Stimulated activated CD4-positive, alpha-beta T cell treated with anti-CD3 and anti-CD28 coated beads, Interleukin-2, amount 100 ng/mL, for 48 hours (primary cell): ENCODE measurements at regions not wholly inside any gene's neighbourhood (a gene's known extent, or its start where the extent isn't known, plus 50 kb on each side); places are given as distances from the start of the nearest gene placed in this dataset.
"Not testable (repeated sequence)": the region's sequence is repeated elsewhere in the genome, so short reads cannot be mapped to it uniquely, and the experiment has no call there.

Experiments used
- DNase-seq, 2 donors: peaks; one replicate each; pipeline ENCODE4 v3.0.0-alpha.2; 2020

GRCh38 chr3:13192471-13193213 is 119.4 kb upstream of the IQSEC1 start:
- no peak for DNase-seq

GRCh38 chr3:13191016-13191415 is 117.8 kb upstream of the IQSEC1 start:
- no peak for DNase-seq

- DNase-seq: no peak
These were observed 117.1 kb upstream of the IQSEC1 start for GRCh38 chr3:13190378-13190765.

GRCh38 chr3:13189639-13190377 is 116.6 kb upstream of the IQSEC1 start:
- DNase-seq: no peak

- no peak for DNase-seq
These were observed 115.7 kb upstream of the IQSEC1 start for GRCh38 chr3:13188975-13189374.

- no peak for DNase-seq
These were observed 115.1 kb upstream of the IQSEC1 start for GRCh38 chr3:13188181-13188779.

GRCh38 chr3:13187593-13187992 is 114.4 kb upstream of the IQSEC1 start:
- no peak for DNase-seq

GRCh38 chr3:13186435-13186815 is 113.2 kb upstream of the IQSEC1 start:
- no peak for DNase-seq

GRCh38 chr3:13185737-13186434 is 112.7 kb upstream of the IQSEC1 start:
- DNase-seq: no peak

GRCh38 chr3:13179582-13180210 is 106.5 kb upstream of the IQSEC1 start:
- not testable (repeated sequence) for DNase-seq

- DNase-seq: no peak
These were observed 106.0 kb upstream of the IQSEC1 start for GRCh38 chr3:13179181-13179580.

GRCh38 chr3:13178107-13178506 is 104.9 kb upstream of the IQSEC1 start:
- DNase-seq: no peak

- no peak for DNase-seq
These were observed 104.4 kb upstream of the IQSEC1 start for GRCh38 chr3:13177641-13178040.

- DNase-seq: no peak
These were observed 104.0 kb upstream of the IQSEC1 start for GRCh38 chr3:13177236-13177635.

GRCh38 chr3:13176445-13176844 is 103.2 kb upstream of the IQSEC1 start:
- DNase-seq: no peak

GRCh38 chr3:13174803-13175135 is 101.5 kb upstream of the IQSEC1 start:
- DNase-seq: no peak

- DNase-seq: no peak
These were observed 101.0 kb upstream of the IQSEC1 start for GRCh38 chr3:13174011-13174802.

- DNase-seq: no peak
These were observed 100.0 kb upstream of the IQSEC1 start for GRCh38 chr3:13173186-13173585.

- DNase-seq: no peak
These were observed 99.4 kb upstream of the IQSEC1 start for GRCh38 chr3:13172644-13173013.

- DNase-seq: no peak
These were observed 98.7 kb upstream of the IQSEC1 start for GRCh38 chr3:13171704-13172643.

GRCh38 chr3:13170317-13170716 is 97.1 kb upstream of the IQSEC1 start:
- DNase-seq: no peak
